Heart left ventricle (tissue), 13 donors: ENCODE measurements at regions not wholly inside any gene's neighbourhood (a gene's known extent, or its start where the extent isn't known, plus 50 kb on each side); places are given as distances from the start of the nearest gene placed in this dataset.

Experiments used
- CTCF ChIP-seq, 12 donors: fragments of 200-600 bp; sonication (generic) in 4 of 12; IDR thresholded peaks; one replicate each; pipeline versions ENCODE4 v1.5.0 to v1.8.0; 2018 to 2022; ENCODE audit warnings: antibody characterized with exemption in 12 of 12, mild to moderate bottlenecking in 5 of 12
- POLR2A ChIP-seq, 2 donors: fragments of 450-650 bp; IDR thresholded peaks; one replicate each; pipeline ENCODE4 v1.6.1; 2017; ENCODE audit warnings: antibody characterized with exemption in 2 of 2, mild to moderate bottlenecking in 2 of 2, moderate library complexity in 2 of 2
- donor health status: ischemic (EF 13 %, LVEDD 7.1; RV severe dilation, severe dysfunction).
- donor health status: DM: no; HTN: yes; CAD: no.
- donor health status: DM: no; HTN: no; CAD: no.
- donor health status: ischemic (EF 25% LVEDD 6.9; RV normal size, moderate dysfunction).
- donor health status: ischemic (EF 25% LVEDD 5.7; RV mildly dilated, moderate dysfunction).
- donor health status: ischemic (EF 35%, LVEDD 5.7; RV mildly dilated, moderate dysfunction).
- donor health status: nonischemic (EF 11% LVEDD 7.7; RV severe dilation, severe dysfunction).
- donor health status: DM: yes; HTN: yes; CAD: no.
- donor health status: PGD.
- donor health status: ischemic (EF 29% LVEDD 5.4; RV normal size, mild dysfunction).
- donor health status: nonischemic (EF 23%, LVEDD 6.1; RV moderate dilation, normal function).

GRCh38 chr7:31261341-31261740, 79.2 kb downstream of the NEUROD6 start:
- no peak for TF ChIP-seq POLR2A (IDR thresholded peaks at IDR 0.05)
- TF ChIP-seq CTCF (IDR thresholded peaks at IDR 0.05) = no peak
